GM23338 (cell line): ENCODE measurements at regions not wholly inside any gene's neighbourhood (a gene's known extent, or its start where the extent isn't known, plus 50 kb on each side); places are given as distances from the start of the nearest gene placed in this dataset.

Experiments
- POLR2AphosphoS5 ChIP-seq: IDR thresholded peaks from 2 replicates; pipeline ENCODE4 v1.6.1; 2016; ENCODE audit warnings: antibody characterized with exemption, low read depth
- TF ChIP-seq, protein P1 (sequence below), 2 experiments: fragments of 200-600 bp in 1 of 2; sonication (generic) in 1 of 2; conservative IDR thresholded peaks; 2 replicates each; pipeline versions ENCODE4 v1.5.1 to v1.6.1; 2016 to 2017; ENCODE audit warnings: antibody characterized with exemption in 2 of 2, low read depth in 2 of 2, mild to moderate bottlenecking in 2 of 2, moderate library complexity in 1 of 2

DNA sequence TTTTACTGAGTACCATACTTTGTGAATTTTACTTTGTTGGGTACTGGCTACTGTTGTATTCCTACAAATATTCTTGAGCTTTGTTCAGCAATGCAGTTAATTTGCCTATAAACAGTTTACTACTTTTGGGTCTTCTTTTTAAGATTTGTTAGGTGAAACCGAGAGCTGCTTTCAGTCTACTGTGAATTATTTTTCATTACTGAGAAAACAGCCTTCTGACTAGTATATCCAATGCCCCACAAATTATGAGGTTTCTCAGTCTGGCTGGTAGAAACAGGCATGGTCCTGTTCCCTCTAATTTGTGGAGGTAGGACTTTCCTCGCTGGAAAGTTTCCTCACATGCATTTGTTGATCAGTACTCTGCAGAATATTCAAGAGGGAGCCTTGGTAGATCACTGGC lies 392.0 kb downstream of the ZSWIM6 start:
- TF ChIP-seq, protein P1, sequence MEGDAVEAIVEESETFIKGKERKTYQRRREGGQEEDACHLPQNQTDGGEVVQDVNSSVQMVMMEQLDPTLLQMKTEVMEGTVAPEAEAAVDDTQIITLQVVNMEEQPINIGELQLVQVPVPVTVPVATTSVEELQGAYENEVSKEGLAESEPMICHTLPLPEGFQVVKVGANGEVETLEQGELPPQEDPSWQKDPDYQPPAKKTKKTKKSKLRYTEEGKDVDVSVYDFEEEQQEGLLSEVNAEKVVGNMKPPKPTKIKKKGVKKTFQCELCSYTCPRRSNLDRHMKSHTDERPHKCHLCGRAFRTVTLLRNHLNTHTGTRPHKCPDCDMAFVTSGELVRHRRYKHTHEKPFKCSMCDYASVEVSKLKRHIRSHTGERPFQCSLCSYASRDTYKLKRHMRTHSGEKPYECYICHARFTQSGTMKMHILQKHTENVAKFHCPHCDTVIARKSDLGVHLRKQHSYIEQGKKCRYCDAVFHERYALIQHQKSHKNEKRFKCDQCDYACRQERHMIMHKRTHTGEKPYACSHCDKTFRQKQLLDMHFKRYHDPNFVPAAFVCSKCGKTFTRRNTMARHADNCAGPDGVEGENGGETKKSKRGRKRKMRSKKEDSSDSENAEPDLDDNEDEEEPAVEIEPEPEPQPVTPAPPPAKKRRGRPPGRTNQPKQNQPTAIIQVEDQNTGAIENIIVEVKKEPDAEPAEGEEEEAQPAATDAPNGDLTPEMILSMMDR (conservative IDR thresholded peaks at IDR 0.05; ENCODE audit: low read depth in 2 of 2), result no peak
- TF ChIP-seq POLR2AphosphoS5, result no peak
